NCI-H2227 (cell line): ENCODE measurements at regions not wholly inside any gene's neighbourhood (a gene's known extent, or its start where the extent isn't known, plus 50 kb on each side); places are given as distances from the start of the nearest gene placed in this dataset.

Source experiments
- DNase-seq: peaks from one replicate; lab custom pipeline; 2025; ENCODE audit not compliant: unreplicated experiment; lab: John Stamatoyannopoulos, UW

DNA sequence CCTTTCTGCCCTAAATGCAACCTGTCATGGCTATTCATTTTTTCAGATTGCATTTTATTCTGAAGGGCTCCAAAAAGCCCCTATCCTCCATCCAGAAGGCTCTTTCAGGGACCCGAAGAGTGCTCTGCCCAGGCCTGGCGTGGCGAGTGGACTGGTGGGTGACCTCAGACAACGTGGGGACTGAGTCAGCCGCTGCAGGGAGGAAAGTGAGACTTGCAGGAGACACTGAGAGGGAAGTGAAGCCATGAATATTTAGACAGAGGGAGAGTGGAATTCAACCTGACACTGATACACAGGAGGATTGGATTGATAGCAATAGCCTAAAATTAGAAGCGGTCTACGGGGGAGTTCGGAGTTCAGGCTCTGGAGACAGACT, 63.6 kb upstream of the SIX2 start:
- DNase-seq: no peak

GRCh38 chr2:45072064-45072861, 63.0 kb upstream of the SIX2 start:
- DNase-seq: no peak

DNA sequence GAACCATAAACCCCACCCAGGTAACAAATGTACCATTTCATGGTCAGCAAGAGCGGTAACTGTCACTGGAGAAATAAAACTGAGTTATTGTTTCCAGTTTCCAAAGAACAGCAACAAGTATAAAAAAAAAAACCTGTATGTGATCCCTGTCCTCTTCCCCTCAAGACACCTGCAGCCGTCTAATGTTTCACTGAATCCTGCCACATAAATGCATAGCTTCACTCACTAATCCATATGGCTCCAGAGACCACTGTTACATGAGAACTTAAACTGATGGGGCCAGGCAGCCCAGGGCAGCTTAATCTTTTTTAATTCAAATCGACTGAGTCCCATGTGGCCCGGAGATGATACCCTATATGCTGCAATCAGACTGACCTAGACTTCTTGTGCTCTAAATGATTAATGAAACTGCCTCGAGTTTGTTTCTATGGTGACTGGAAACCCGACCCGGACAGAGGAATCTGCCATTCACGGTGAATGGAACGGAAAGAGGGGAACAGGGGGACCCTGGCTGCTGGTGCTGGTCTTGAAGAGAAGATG, 60.9 kb upstream of the SIX2 start:
- no peak for DNase-seq

- no peak for DNase-seq
These were observed 60.4 kb upstream of the SIX2 start for GRCh38 chr2:45069684-45070083.

GRCh38 chr2:45068571-45069140, 59.4 kb upstream of the SIX2 start:
- no peak for DNase-seq

GRCh38 chr2:45067859-45068570, 58.8 kb upstream of the SIX2 start:
- no peak for DNase-seq
